Transverse colon (tissue), 4 donors: ENCODE measurements at regions not wholly inside any gene's neighbourhood (a gene's known extent, or its start where the extent isn't known, plus 50 kb on each side); places are given as distances from the start of the nearest gene placed in this dataset.

ENCODE experiments used
- DNase-seq: peaks from one replicate; pipeline ENCODE4 v3.0.0-alpha.2; 2019
- H3K27ac ChIP-seq, 4 donors: fragments of 200-600 bp; sonication (generic); 2 replicates each; pipeline ENCODE4 v1.5.1; 2016 to 2018; ENCODE audit warnings: inconsistent platforms in 4 of 4
- H3K27me3 ChIP-seq: fragments of 200-600 bp; sonication (generic); 2 replicates; pipeline ENCODE4 v1.5.1; 2017; ENCODE audit warnings: inconsistent platforms
- H3K36me3 ChIP-seq, 4 donors: fragments of 200-600 bp; sonication (generic); 2 replicates each; pipeline ENCODE4 v1.5.1; 2017 to 2019; ENCODE audit warnings: inconsistent platforms in 4 of 4
- H3K4me1 ChIP-seq, 4 donors: fragments of 200-600 bp; sonication (generic); 2 replicates each; pipeline ENCODE4 v1.5.1; 2017 to 2020; ENCODE audit warnings: inconsistent platforms in 4 of 4
- H3K4me3 ChIP-seq, 4 donors: fragments of 200-600 bp; sonication (generic); 1 replicate in 1 of 4; 2 replicates in 3 of 4; pipeline versions ENCODE4 v1.5.1 to v1.6.1; 2017 to 2019; ENCODE audit warnings: inconsistent platforms in 4 of 4
- H3K9me3 ChIP-seq, 2 donors: fragments of 200-600 bp; sonication (generic); 2 replicates each; pipeline ENCODE4 v1.5.1; 2017 to 2019; ENCODE audit warnings: inconsistent platforms in 2 of 2
- EP300 ChIP-seq: sonication (generic); formaldehyde crosslinking; IDR thresholded peaks from one replicate; pipeline ENCODE4 v1.6.1; 2017; ENCODE audit warnings: antibody characterized with exemption, low read depth
- POLR2A ChIP-seq: fragments of 450-650 bp; IDR thresholded peaks from one replicate; pipeline ENCODE4 v1.6.1; 2016; ENCODE audit warnings: antibody characterized with exemption, mild to moderate bottlenecking, moderate library complexity
- POLR2AphosphoS5 ChIP-seq, 3 donors: sonication (generic); formaldehyde crosslinking; IDR thresholded peaks; one replicate each; pipeline ENCODE4 v1.6.1; 2016; ENCODE audit warnings: antibody characterized with exemption in 3 of 3
- WGBS, 2 donors: methylation state at CpG; one replicate each; pipeline ENCODE4 v1.1.5; 2018; ENCODE audit warnings: low coverage in 1 of 2; 5-methylcytosine and 5-hydroxymethylcytosine counted together
- in situ Hi-C, 4 donors: fragments of 200-750 bp; cut with MboI; loops; one replicate each; pipeline versions ENCODE4 v1.15.0 to v1.15.1; 2017; ENCODE audit warnings: low sequenced_read_pairs in 3 of 4, low pct_ligation_motif_present in 1 of 4, low pct_unique_long_range_greater_than_20kb in 1 of 4
- intact Hi-C: fragments of 100-400 bp; cut with DNase I; formaldehyde crosslinking; loops from one replicate; pipeline ENCODE4 v1.15.1; 2023; ENCODE audit warnings: low total_unique reads
- TF ChIP-seq, protein P1 (sequence below), 5 experiments: fragments of 200-600 bp in 3 of 5; fragments of 450-650 bp in 2 of 5; sonication (generic) in 3 of 5; IDR thresholded peaks; 1 replicate in 2 of 5; 2 replicates in 3 of 5; pipeline ENCODE4 v1.5.1; 2016 to 2017; ENCODE audit warnings: antibody characterized with exemption in 5 of 5, inconsistent platforms in 3 of 5, mild to moderate bottlenecking in 2 of 5, moderate library complexity in 1 of 5

- no peak for DNase-seq
- in situ Hi-C loops, result no loop called here
- Histone ChIP-seq H3K27me3 (no peaks in the 10 kb centered on the region), H3K4me3 (no peak overlapping the region), H3K9me3 (no peaks in the 10 kb centered on the region), H3K27ac (no peak overlapping the region), H3K36me3 (no peaks in the 10 kb centered on the region), H3K4me1 (no peaks in the 10 kb centered on the region)
- intact Hi-C loops, result no loop called here
- no peak for TF ChIP-seq POLR2A
- TF ChIP-seq EP300, result no peak
- no peak for TF ChIP-seq POLR2AphosphoS5 (IDR thresholded peaks at IDR 0.05)
- TF ChIP-seq, protein P1, sequence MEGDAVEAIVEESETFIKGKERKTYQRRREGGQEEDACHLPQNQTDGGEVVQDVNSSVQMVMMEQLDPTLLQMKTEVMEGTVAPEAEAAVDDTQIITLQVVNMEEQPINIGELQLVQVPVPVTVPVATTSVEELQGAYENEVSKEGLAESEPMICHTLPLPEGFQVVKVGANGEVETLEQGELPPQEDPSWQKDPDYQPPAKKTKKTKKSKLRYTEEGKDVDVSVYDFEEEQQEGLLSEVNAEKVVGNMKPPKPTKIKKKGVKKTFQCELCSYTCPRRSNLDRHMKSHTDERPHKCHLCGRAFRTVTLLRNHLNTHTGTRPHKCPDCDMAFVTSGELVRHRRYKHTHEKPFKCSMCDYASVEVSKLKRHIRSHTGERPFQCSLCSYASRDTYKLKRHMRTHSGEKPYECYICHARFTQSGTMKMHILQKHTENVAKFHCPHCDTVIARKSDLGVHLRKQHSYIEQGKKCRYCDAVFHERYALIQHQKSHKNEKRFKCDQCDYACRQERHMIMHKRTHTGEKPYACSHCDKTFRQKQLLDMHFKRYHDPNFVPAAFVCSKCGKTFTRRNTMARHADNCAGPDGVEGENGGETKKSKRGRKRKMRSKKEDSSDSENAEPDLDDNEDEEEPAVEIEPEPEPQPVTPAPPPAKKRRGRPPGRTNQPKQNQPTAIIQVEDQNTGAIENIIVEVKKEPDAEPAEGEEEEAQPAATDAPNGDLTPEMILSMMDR (IDR thresholded peaks at IDR 0.05), result no peak
- WGBS, 2 donors, result 73 to 78% methylated on average over 3 of the region's 3 CpGs
Measured at GRCh38 chr11:80827781-80828180, 1387.0 kb upstream of the TENM4 start.

GRCh38 chr11:80826808-80827207 lies 1386.0 kb upstream of the TENM4 start:
- Histone ChIP-seq H3K9me3 (no peaks in the 10 kb centered on the region), H3K36me3 (no peaks in the 10 kb centered on the region), H3K27ac (no peak overlapping the region), H3K27me3 (no peaks in the 10 kb centered on the region), H3K4me3 (no peak overlapping the region), H3K4me1 (no peaks in the 10 kb centered on the region)
- no peak for DNase-seq
- TF ChIP-seq EP300 (no peak), POLR2AphosphoS5 (IDR thresholded peaks at IDR 0.05) (no peak), POLR2A (no peak)
- TF ChIP-seq, protein P1 (IDR thresholded peaks at IDR 0.05), result no peak
- intact Hi-C loops, result no loop called here
- in situ Hi-C loops, result no loop called here
- WGBS, 2 donors, result 89 to 91% methylated on average over 2 of the region's 2 CpGs

GRCh38 chr11:80822308-80822707 lies 1381.5 kb upstream of the TENM4 start:
- in situ Hi-C loops, result no loop called here
- H3K4me3 ChIP-seq, result no peak overlapping the region
- intact Hi-C loops, result no loop called here
- H3K27ac ChIP-seq, result no peak overlapping the region
- no peaks in the 10 kb centered on the region for H3K4me1 ChIP-seq
- WGBS, 2 donors, result 90 to 100% methylated on average over 4 to 7 of the region's 7 CpGs
- TF ChIP-seq, protein P1 (IDR thresholded peaks at IDR 0.05), result no peak
- TF ChIP-seq EP300 (no peak), POLR2AphosphoS5 (IDR thresholded peaks at IDR 0.05) (no peak), POLR2A (no peak)
- DNase-seq, result no peak
- H3K9me3 ChIP-seq, result no peaks in the 10 kb centered on the region
- H3K27me3 ChIP-seq, result no peaks in the 10 kb centered on the region
- H3K36me3 ChIP-seq, result no peaks in the 10 kb centered on the region

GRCh38 chr11:80819271-80819670 lies 1378.4 kb upstream of the TENM4 start:
- Histone ChIP-seq H3K27me3 (no peaks in the 10 kb centered on the region), H3K27ac (no peak overlapping the region), H3K36me3 (no peaks in the 10 kb centered on the region), H3K4me3 (no peak overlapping the region), H3K9me3 (no peaks in the 10 kb centered on the region), H3K4me1 (no peaks in the 10 kb centered on the region)
- TF ChIP-seq EP300 (no peak), POLR2AphosphoS5 (IDR thresholded peaks at IDR 0.05) (no peak), POLR2A (no peak)
- TF ChIP-seq, protein P1 (IDR thresholded peaks at IDR 0.05), result no peak
- 88 to 91% methylated on average over 1 of the region's 1 CpG for WGBS, 2 donors
- no peak for DNase-seq
- in situ Hi-C loops (no loop called here), intact Hi-C loops (no loop called here)
